NCI-H2029 (cell line): ENCODE measurements at regions not wholly inside any gene's neighbourhood (a gene's known extent, or its start where the extent isn't known, plus 50 kb on each side); places are given as distances from the start of the nearest gene placed in this dataset.

Experiments
- DNase-seq: peaks from one replicate; lab custom pipeline; 2025; lab: John Stamatoyannopoulos, UW

- no peak for DNase-seq
Observed at GRCh38 chr2:22826703-22827102, 558.3 kb upstream of the KLHL29 start.

GRCh38 chr2:22829791-22830190 is 555.2 kb upstream of the KLHL29 start:
- no peak for DNase-seq

DNA sequence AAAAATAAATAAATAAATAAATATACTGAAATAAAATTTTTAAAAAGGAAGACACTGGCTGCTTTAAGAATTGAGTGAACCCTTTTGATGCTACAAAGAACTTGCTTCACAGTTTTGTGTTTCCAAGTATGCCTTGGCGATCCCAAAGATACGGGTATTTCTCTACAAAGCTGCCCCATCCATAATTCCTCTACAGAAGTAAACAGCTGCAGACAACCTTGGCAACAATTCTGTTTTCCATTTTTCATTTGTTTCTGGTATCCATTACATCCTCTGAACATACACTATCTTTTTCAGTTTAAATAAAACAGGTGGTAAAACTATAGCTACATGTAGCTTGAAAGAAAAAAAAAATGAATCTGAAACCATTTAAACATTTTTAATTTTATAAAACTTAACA is 552.8 kb upstream of the KLHL29 start:
- no peak for DNase-seq

- no peak for DNase-seq
Observed at GRCh38 chr2:22838461-22838860, 546.5 kb upstream of the KLHL29 start.

DNA sequence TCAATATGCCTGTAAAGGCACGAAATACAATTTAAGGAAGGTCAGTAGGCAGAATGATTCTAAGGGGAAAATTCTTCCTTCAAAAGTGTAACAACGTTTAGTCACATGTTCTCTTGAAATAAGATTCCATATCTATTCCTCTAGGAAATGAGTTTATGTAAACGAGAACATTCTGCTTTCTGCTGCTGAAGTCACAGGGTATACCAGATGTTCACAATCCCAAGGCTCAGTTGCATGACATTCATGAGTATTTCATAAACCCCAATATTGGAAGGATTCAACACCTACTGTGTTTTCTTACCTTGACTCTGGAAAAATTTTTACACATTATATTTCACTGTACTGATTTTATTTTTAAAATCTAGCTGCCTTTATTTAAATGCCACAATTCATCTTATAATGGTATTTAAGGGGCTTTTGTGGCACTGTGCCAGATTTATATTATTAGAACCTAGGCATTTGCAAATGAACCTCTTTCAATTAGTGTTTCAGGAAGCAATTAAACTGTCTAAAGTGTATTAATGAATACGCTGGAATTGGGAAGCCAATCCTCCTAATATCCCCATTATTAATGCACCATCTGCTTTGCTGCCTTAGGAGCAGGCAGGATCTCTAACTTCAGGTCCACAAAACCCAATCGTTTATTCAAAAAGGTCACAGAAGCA is 542.6 kb upstream of the KLHL29 start:
- DNase-seq, result no peak

DNA sequence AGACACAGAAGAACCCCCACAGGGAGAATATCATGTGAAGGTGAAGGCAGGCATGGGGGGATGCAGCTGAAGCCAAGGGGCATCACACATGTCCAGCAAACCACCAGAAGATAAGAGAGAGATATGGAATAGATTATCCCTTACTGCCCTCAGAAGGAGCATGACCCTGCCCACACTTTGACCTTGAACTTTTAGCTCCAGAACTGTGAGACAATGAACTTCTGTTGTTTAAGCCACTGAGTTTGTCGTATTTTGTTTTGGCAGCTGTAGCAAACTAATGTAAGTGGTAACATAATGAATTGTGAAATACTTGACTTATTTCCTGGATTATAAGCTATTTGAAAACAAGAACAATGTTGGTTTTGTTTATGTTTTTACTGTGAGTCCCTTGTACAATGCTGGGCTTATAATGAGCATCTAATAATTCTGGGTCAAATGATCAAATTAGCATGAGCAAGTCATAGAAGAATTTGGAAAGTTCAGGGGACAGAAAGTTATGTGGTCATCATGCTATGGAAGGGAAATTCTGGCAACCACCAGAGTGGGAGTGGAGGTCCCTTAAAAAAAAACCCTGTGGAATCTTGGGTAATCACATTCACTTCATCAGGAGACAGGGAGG is 541.0 kb upstream of the KLHL29 start:
- DNase-seq, result no peak

DNA sequence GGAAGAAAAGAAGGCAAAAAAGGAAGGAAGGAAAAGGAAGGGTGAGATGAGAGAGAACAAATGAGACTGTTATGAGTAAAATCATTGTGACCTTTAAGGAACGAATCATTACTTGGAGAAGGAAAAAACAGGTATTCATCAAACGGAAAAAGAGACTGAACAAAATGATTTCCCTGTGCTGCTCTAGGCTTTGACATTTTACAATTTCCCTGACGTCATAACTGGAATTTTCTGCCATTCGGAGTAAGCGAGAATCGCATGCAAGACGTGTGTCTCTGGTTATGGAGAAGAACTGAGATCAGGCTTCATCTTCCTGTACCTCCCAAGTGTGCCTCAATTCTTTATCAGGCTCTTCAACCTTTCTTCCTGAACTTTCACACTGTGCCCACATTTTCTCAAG is 534.7 kb upstream of the KLHL29 start:
- DNase-seq, result no peak

DNA sequence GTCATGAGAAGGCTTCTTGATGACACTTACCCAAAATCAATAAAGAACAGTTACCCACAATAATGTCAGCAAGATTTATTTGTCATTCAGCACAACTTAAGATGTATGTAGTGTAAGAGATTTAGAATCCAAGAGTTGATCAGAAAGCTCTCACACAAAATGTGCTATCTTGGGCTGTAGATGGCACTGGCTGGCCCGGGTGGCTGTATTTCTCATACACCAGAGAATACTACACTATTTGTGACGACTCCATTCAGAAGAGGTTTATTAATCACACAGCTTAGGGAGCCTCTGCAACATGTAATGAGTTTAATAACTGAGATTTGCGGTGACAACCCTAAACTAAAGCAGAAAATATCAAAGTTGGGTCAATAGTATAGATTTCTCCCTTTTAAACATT is 530.4 kb upstream of the KLHL29 start:
- DNase-seq, result no peak

GRCh38 chr2:22855081-22855480 is 529.9 kb upstream of the KLHL29 start:
- DNase-seq, result no peak

- DNase-seq, result no peak
Observed at GRCh38 chr2:22855761-22856184, 529.2 kb upstream of the KLHL29 start.

- DNase-seq, result no peak
Observed at GRCh38 chr2:22867973-22868372, 517.0 kb upstream of the KLHL29 start.

DNA sequence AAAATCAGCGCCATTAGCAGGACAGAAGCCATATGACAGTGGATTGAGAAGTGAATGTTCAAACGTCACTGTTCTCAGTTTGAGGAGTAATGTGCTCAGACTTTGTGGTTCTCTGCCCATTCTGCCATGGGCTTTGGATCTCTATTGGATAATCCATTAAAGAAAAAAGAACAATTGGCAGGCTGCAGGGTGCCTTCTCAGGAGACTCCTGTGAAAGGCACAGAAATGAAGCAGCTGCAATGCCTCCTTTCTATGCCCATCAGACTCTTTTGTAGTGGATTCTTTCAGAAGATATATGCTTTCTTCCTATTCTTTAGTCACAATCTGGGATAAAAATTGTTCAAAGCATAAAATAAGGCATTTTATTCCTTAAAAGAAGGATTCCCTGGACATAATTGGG is 506.9 kb upstream of the KLHL29 start:
- no peak for DNase-seq

GRCh38 chr2:22879009-22879863 is 505.7 kb upstream of the KLHL29 start:
- DNase-seq, result no peak

DNA sequence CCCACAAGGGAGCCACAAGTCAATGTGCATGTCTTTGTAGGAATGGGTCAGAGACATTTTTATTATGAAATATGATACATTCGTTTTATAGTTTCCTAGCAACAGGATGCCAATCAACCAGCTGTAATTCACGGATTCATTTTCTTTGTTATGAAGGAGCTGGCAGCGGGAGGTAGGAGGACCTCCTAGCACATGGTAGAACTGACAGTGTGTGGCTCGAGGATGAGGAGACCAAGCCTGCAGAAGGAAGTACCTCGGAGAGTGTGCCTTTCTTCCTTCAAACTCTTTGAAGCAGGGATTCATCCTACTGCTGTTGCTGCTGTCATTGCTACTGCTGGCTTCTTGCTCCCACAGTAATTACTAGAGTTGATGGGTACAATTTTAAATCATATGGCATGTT is 504.8 kb upstream of the KLHL29 start:
- no peak for DNase-seq

GRCh38 chr2:22882011-22882410 is 503.0 kb upstream of the KLHL29 start:
- no peak for DNase-seq

DNA sequence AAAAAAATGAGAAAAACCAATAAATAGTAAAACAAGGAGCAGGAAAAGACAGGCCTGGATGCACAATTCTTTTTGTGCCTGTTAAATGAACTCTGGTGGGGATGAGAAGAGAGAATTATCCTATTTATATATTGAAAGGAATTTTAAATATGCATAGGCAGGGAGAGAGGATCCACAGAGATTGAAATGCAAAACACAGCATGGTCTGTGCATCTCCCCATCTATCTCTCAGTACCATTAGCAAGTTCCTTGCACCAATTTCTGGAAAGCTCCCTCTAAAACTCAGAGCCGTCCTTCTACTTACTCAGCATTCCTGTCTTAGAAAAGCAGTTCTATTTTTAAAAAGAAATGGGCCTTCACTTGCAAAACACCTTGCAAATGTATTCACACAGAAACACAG is 502.3 kb upstream of the KLHL29 start:
- no peak for DNase-seq

DNA sequence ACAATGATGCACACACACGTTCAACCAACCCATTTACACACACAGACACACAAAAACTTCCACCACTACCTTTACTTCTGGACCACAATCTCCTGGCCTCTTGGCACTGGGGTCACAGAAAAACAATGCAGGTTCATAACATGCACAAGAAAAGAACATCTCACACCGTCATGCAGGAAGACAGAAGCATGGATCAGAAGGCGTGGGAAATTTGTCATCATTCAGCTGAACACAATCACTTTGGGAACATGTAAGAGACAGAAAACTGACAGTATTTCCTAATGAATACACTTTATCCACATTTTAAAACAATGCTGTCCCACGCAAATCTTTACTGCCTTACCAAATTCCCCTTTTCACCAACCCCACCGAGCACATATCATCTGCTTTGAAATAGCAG is 501.9 kb upstream of the KLHL29 start:
- DNase-seq, result no peak

DNA sequence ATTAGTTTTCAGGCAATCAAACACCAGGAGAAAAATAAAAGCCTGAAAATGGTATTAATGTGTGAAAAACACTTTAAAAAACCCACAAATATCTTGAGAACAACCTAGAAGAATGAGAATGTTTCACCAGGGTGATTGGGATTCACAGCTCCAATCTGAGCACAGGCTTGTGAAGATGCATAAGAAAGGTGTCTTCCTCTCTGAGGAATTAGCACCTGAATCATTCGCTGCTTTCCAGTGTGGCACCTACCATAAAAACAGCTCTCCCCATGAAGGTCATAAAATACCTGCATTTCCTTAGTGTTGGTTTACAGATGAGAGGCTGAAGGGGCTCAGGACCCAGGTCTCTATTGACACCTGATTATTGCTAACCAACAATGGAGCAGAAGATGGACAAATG is 499.7 kb upstream of the KLHL29 start:
- DNase-seq, result no peak

- DNase-seq, result no peak
Observed at GRCh38 chr2:22887426-22887825, 497.6 kb upstream of the KLHL29 start.

GRCh38 chr2:22887845-22888244 is 497.1 kb upstream of the KLHL29 start:
- no peak for DNase-seq

- DNase-seq, result no peak
Observed at GRCh38 chr2:22890132-22890531, 494.8 kb upstream of the KLHL29 start.

GRCh38 chr2:22893761-22894517 is 491.0 kb upstream of the KLHL29 start:
- no peak for DNase-seq
